Stomach (tissue), 8 donors: ENCODE measurements at regions not wholly inside any gene's neighbourhood (a gene's known extent, or its start where the extent isn't known, plus 50 kb on each side); places are given as distances from the start of the nearest gene placed in this dataset.
A peak's percentile ranks its signal among the peaks of the same experiment; 100 is the strongest.

ENCODE experiments used
- DNase-seq, 2 donors: peaks; one replicate each; pipeline versions ENCODE4 v3.0.0 to v3.0.0-alpha.2; 2013 to 2019
- H3K27ac ChIP-seq, 5 donors: fragments of 200-600 bp in 4 of 5; sonication (generic) in 4 of 5; one replicate each; pipeline ENCODE4 v1.5.1; 2013 to 2019; ENCODE audit warnings: mild to moderate bottlenecking in 1 of 5, moderate library complexity in 1 of 5
- H3K27me3 ChIP-seq, 3 donors: fragments of 200-600 bp; sonication (generic); one replicate each; pipeline ENCODE4 v1.5.1; 2017 to 2019; ENCODE audit warnings: mixed run types in 1 of 3
- H3K36me3 ChIP-seq, 4 donors: fragments of 200-600 bp; sonication (generic); 1 replicate in 3 of 4; 2 replicates in 1 of 4; pipeline ENCODE4 v1.5.1; 2016 to 2019
- H3K4me1 ChIP-seq, 4 donors: fragments of 200-600 bp; sonication (generic); one replicate each; pipeline ENCODE4 v1.5.1; 2016 to 2019
- H3K4me3 ChIP-seq, 4 donors: fragments of 200-600 bp; sonication (generic) in 3 of 4; one replicate each; pipeline ENCODE4 v1.5.1; 2016 to 2019; ENCODE audit warnings: mild to moderate bottlenecking in 1 of 4
- H3K9me3 ChIP-seq, 4 donors: fragments of 200-600 bp; sonication (generic); one replicate each; pipeline ENCODE4 v1.5.1; 2016 to 2019
- EP300 ChIP-seq: sonication (generic); formaldehyde crosslinking; IDR thresholded peaks from one replicate; pipeline ENCODE4 v1.6.1; 2017; ENCODE audit warnings: antibody characterized with exemption
- POLR2A ChIP-seq, 4 donors: fragments of 450-650 bp; IDR thresholded peaks; one replicate each; pipeline ENCODE4 v1.6.1; 2016; ENCODE audit warnings: antibody characterized with exemption in 4 of 4, control low read depth in 2 of 4, mild to moderate bottlenecking in 1 of 4, moderate library complexity in 1 of 4
- POLR2AphosphoS5 ChIP-seq, 3 donors: sonication (generic); formaldehyde crosslinking; IDR thresholded peaks; one replicate each; pipeline ENCODE4 v1.6.1; 2016; ENCODE audit warnings: antibody characterized with exemption in 3 of 3
- whole genome bisulfite sequencing, 5 donors: extraction: QIAGEN DNeasy Blood & Tissue Kit in 3 of 5; methylation state at CpG; one replicate each; pipeline versions ENCODE4 v1.1.5 to v1.1.7; 2013 to 2018; 5-methylcytosine and 5-hydroxymethylcytosine counted together
- intact Hi-C: fragments of 100-400 bp; cut with DNase I; formaldehyde crosslinking; loops from one replicate; pipeline ENCODE4 v1.15.1; 2023; ENCODE audit warnings: low total_unique reads
- TF ChIP-seq, protein P1 (sequence below), 7 experiments: fragments of 450-650 bp in 4 of 7; fragments of 200-600 bp in 3 of 7; sonication (generic) in 3 of 7; IDR thresholded peaks; one replicate each; pipeline ENCODE4 v1.5.1; 2016 to 2019; ENCODE audit warnings: antibody characterized with exemption in 7 of 7, control low read depth in 2 of 7, mild to moderate bottlenecking in 1 of 7
- donor health status: healthy with polysubstance abuse.
- donor health status: Bipolar disorder and iron deficiency.
- donor health status: healthy.

DNA sequence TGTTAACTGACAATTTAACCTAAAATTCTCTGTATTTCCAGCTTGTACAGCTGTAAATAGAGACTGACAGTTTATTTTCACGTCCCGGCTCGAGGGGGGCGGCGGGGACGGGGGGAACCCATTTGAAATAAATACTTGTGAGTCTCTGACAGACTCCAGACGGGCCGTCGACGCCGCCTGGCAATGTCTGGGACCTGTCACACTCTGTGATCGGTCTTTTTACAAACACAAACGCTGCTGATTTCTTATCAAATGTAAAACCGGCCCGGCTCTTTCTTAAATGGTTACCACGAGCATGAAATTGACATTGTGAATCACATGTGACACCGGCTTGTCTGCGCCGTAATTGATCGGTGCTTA lies 57.0 kb downstream of the UNCX start:
- no peaks in the 10 kb centered on the region for H3K36me3 ChIP-seq
- no peaks in the 10 kb centered on the region for H3K9me3 ChIP-seq
- H3K27ac ChIP-seq: peak overlapping the region in 1 of 5 donors; percentile 29
- peak overlapping the region; percentile 28 to 49 (median 44) for H3K4me3 ChIP-seq
- intact Hi-C loops: no loop called here
- WGBS, 5 donors: 7 to 16% (median 12%) methylated on average over 16 to 20 of the region's 20 CpGs
- TF ChIP-seq, protein P1, sequence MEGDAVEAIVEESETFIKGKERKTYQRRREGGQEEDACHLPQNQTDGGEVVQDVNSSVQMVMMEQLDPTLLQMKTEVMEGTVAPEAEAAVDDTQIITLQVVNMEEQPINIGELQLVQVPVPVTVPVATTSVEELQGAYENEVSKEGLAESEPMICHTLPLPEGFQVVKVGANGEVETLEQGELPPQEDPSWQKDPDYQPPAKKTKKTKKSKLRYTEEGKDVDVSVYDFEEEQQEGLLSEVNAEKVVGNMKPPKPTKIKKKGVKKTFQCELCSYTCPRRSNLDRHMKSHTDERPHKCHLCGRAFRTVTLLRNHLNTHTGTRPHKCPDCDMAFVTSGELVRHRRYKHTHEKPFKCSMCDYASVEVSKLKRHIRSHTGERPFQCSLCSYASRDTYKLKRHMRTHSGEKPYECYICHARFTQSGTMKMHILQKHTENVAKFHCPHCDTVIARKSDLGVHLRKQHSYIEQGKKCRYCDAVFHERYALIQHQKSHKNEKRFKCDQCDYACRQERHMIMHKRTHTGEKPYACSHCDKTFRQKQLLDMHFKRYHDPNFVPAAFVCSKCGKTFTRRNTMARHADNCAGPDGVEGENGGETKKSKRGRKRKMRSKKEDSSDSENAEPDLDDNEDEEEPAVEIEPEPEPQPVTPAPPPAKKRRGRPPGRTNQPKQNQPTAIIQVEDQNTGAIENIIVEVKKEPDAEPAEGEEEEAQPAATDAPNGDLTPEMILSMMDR (IDR thresholded peaks at IDR 0.05): no peak
- TF ChIP-seq EP300 (no peak), POLR2AphosphoS5 (IDR thresholded peaks at IDR 0.05) (no peak), POLR2A (IDR thresholded peaks at IDR 0.05) (no peak)
- H3K4me1 ChIP-seq: peaks cover 12 to 24% (median 16%) of the 10 kb centered on the region in 4 donors
- H3K27me3 ChIP-seq: peaks cover 0 to 95% (median 71%) of the 10 kb centered on the region in 3 donors
- DNase-seq: peak in 1 of 2 donors; percentile 56

GRCh38 chr7:1290026-1290678 lies 57.5 kb downstream of the UNCX start:
- peak; percentile 29 to 84 for DNase-seq
- H3K4me3 ChIP-seq: peak overlapping the region; percentile 28 to 49 (median 44)
- peaks cover 12 to 24% (median 16%) of the 10 kb centered on the region in 4 donors for H3K4me1 ChIP-seq
- H3K9me3 ChIP-seq: no peaks in the 10 kb centered on the region
- 1 to 4% (median 3%) methylated on average over 36 to 50 of the region's 50 CpGs for WGBS, 5 donors
- H3K27ac ChIP-seq: peak overlapping the region in 1 of 5 donors; percentile 29
- TF ChIP-seq POLR2AphosphoS5 (IDR thresholded peaks at IDR 0.05) (no peak), EP300 (no peak), POLR2A (IDR thresholded peaks at IDR 0.05) (no peak)
- TF ChIP-seq, protein P1 (IDR thresholded peaks at IDR 0.05): no peak
- intact Hi-C loops: no loop called here
- no peaks in the 10 kb centered on the region for H3K36me3 ChIP-seq
- H3K27me3 ChIP-seq: peaks cover 0 to 90% (median 67%) of the 10 kb centered on the region in 3 donors

DNA sequence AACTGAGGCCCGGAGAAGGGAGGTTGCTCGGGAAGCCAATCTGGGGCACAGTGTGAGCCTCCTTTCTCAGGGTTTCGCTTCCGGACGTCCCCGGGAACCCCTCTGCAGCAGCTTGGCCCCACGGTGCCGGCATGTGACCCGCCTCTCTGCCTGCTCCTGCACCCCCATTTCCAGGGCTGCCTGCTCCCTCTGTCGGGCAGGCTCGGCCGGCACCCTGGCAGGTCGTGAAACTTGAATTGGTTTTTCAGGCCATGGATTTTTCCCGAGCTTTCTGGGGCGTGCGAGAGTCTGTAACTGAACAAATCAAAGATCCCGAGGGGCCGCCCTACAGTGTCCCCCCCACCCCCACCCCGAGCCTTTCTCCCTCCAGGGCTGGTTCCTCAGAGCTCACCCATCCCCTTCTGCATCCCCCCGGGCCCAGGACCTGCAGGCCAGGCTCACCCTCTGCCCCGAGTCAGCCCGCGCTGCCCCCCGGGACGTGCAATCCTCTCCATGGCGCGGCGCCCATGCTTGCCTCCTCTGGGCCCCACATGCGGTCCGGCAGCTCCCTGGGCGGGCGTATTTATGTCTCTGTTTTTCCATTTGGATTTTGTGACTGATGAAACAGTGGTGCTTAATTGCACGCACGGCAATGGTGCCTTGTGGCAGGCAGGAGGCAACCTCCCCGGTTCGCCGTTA lies 58.1 kb downstream of the UNCX start:
- H3K4me3 ChIP-seq: peak overlapping the region; percentile 28 to 49 (median 44)
- no peak overlapping the region for H3K27ac ChIP-seq
- H3K36me3 ChIP-seq: no peaks in the 10 kb centered on the region
- WGBS, 5 donors: 23 to 41% (median 37%) methylated on average over 26 to 37 of the region's 37 CpGs
- H3K4me1 ChIP-seq: peaks cover 12 to 24% (median 16%) of the 10 kb centered on the region in 4 donors
- H3K9me3 ChIP-seq: no peaks in the 10 kb centered on the region
- TF ChIP-seq POLR2A (IDR thresholded peaks at IDR 0.05) (no peak), POLR2AphosphoS5 (IDR thresholded peaks at IDR 0.05) (no peak), EP300 (no peak)
- TF ChIP-seq, protein P1 (IDR thresholded peaks at IDR 0.05): no peak
- H3K27me3 ChIP-seq: peaks cover 3 to 87% (median 70%) of the 10 kb centered on the region in 3 donors
- intact Hi-C loops: no loop called here
- DNase-seq: peak in 1 of 2 donors; percentile 45

- WGBS, 5 donors: 78 to 99% (median 88%) methylated on average over 10 to 13 of the region's 13 CpGs
Observed at GRCh38 chr7:1291357-1291689, 58.7 kb downstream of the UNCX start.

More at GRCh38 chr7:1291357-1291689, 58.7 kb downstream of the UNCX start:
- H3K9me3 ChIP-seq: no peaks in the 10 kb centered on the region
- DNase-seq: no peak
- peaks cover 12 to 24% (median 16%) of the 10 kb centered on the region in 4 donors for H3K4me1 ChIP-seq
- TF ChIP-seq POLR2AphosphoS5 (IDR thresholded peaks at IDR 0.05) (no peak), EP300 (no peak), POLR2A (IDR thresholded peaks at IDR 0.05) (no peak)
- TF ChIP-seq, protein P1 (IDR thresholded peaks at IDR 0.05): no peak
- no peak overlapping the region for H3K27ac ChIP-seq
- H3K4me3 ChIP-seq: no peak overlapping the region
- intact Hi-C loops: no loop called here
- H3K27me3 ChIP-seq: peaks cover 6 to 87% (median 75%) of the 10 kb centered on the region in 3 donors
- no peaks in the 10 kb centered on the region for H3K36me3 ChIP-seq
